Neuronal stem cell (in vitro differentiated cells): ENCODE measurements at regions not wholly inside any gene's neighbourhood (a gene's known extent, or its start where the extent isn't known, plus 50 kb on each side); places are given as distances from the start of the nearest gene placed in this dataset.

Source experiments
- DNase-seq: peaks from one replicate; pipeline ENCODE4 v3.0.0-alpha.2; 2013; ENCODE audit warnings: low spot score
- H2AFZ ChIP-seq: one replicate; pipeline ENCODE4 v1.6.1; 2013; ENCODE audit warnings: mild to moderate bottlenecking, low read length, inconsistent platforms
- H2AK5ac ChIP-seq: 2 replicates; pipeline ENCODE4 v1.6.1; 2013; ENCODE audit warnings: low read depth, mild to moderate bottlenecking, inconsistent platforms, low read length, moderate library complexity, mixed read lengths
- H2BK120ac ChIP-seq: 2 replicates; pipeline ENCODE4 v1.6.1; 2013; ENCODE audit warnings: low read depth, mild to moderate bottlenecking, inconsistent platforms, low read length, moderate library complexity, mixed read lengths
- H2BK12ac ChIP-seq: one replicate; pipeline ENCODE4 v1.6.1; 2013; ENCODE audit warnings: low read length, inconsistent platforms
- H2BK15ac ChIP-seq: 2 replicates; pipeline ENCODE4 v1.6.1; 2013; ENCODE audit warnings: mild to moderate bottlenecking, low read length, inconsistent platforms, mixed read lengths
- H2BK5ac ChIP-seq: one replicate; pipeline ENCODE4 v1.6.1; 2013; ENCODE audit warnings: inconsistent platforms, mild to moderate bottlenecking, low read length, moderate library complexity
- H3K14ac ChIP-seq: one replicate; pipeline ENCODE4 v1.6.1; 2013; ENCODE audit warnings: low read length, inconsistent platforms
- H3K18ac ChIP-seq: 2 replicates; pipeline ENCODE4 v1.6.1; 2013; ENCODE audit warnings: low read length, inconsistent platforms
- H3K23ac ChIP-seq: 2 replicates; pipeline ENCODE4 v1.6.1; 2013; ENCODE audit warnings: low read depth, mild to moderate bottlenecking, mixed read lengths, low read length, inconsistent platforms; ENCODE audit not compliant: poor library complexity
- H3K27ac ChIP-seq: replicated peaks from 3 replicates; pipeline ENCODE4 v1.5.1; 2013; ENCODE audit warnings: low read length, inconsistent platforms
- H3K27me3 ChIP-seq, 3 experiments: 2 replicates each; pipeline ENCODE4 v1.6.1; 2013; ENCODE audit warnings: low read length in 3 of 3, mild to moderate bottlenecking in 2 of 3, inconsistent platforms in 1 of 3, low read depth in 1 of 3, mixed read lengths in 1 of 3, moderate library complexity in 1 of 3; ENCODE audit not compliant: control insufficient read depth in 3 of 3, insufficient read depth in 3 of 3
- H3K36me3 ChIP-seq, 2 donors: replicated peaks in 1 of 2; 2 replicates each; pipeline ENCODE4 v1.6.1; 2013; ENCODE audit warnings: low read length in 2 of 2; ENCODE audit not compliant: control insufficient read depth in 2 of 2, insufficient read depth in 2 of 2
- H3K4ac ChIP-seq: 2 replicates; pipeline ENCODE4 v1.6.1; 2013; ENCODE audit warnings: inconsistent platforms, mild to moderate bottlenecking, low read length, moderate library complexity
- H3K4me1 ChIP-seq, 2 donors: 1 replicate in 1 of 2; 2 replicates in 1 of 2; pipeline ENCODE4 v1.6.1; 2013; ENCODE audit warnings: low read length in 2 of 2, low read depth in 1 of 2; ENCODE audit not compliant: control insufficient read depth in 2 of 2, insufficient read depth in 1 of 2
- H3K4me2 ChIP-seq: one replicate; pipeline ENCODE4 v1.6.1; 2013; ENCODE audit warnings: mild to moderate bottlenecking, low read length, inconsistent platforms; ENCODE audit not compliant: insufficient read depth, poor library complexity, severe bottlenecking
- H3K4me3 ChIP-seq, 2 donors: 2 replicates each; pipeline ENCODE4 v1.5.1; 2013; ENCODE audit warnings: low read length in 2 of 2, mild to moderate bottlenecking in 2 of 2, inconsistent platforms in 1 of 2, moderate library complexity in 1 of 2
- H3K79me1 ChIP-seq: one replicate; pipeline ENCODE4 v1.6.1; 2013; ENCODE audit warnings: low read depth, mild to moderate bottlenecking, inconsistent platforms, low read length, moderate library complexity
- H3K9ac ChIP-seq: one replicate; pipeline ENCODE4 v1.6.1; 2013; ENCODE audit warnings: mild to moderate bottlenecking, low read depth, low read length, inconsistent platforms; ENCODE audit not compliant: poor library complexity
- H3K9me3 ChIP-seq, 2 donors: replicated peaks in 1 of 2; 2 replicates each; pipeline versions ENCODE3 to v1.6.1; 2013; ENCODE audit warnings: low read length in 2 of 2, mild to moderate bottlenecking in 2 of 2, inconsistent platforms in 1 of 2, low read depth in 1 of 2, mixed read lengths in 1 of 2, moderate library complexity in 1 of 2; ENCODE audit not compliant: control insufficient read depth in 2 of 2, insufficient read depth in 1 of 2
- H4K8ac ChIP-seq: one replicate; pipeline ENCODE4 v1.6.1; 2013; ENCODE audit warnings: low read depth, mild to moderate bottlenecking, inconsistent platforms, low read length, moderate library complexity
- H4K91ac ChIP-seq: one replicate; pipeline ENCODE4 v1.6.1; 2013; ENCODE audit warnings: low read length, low read depth, mild to moderate bottlenecking, inconsistent platforms; ENCODE audit not compliant: poor library complexity
- WGBS, 2 donors: extraction: QIAGEN DNeasy Blood & Tissue Kit; methylation state at CpG; one replicate each; pipeline ENCODE4 v1.1.7; 2013; ENCODE audit warnings: missing lambda C conversion rate in 2 of 2, mixed read lengths in 1 of 2; ENCODE audit not compliant: insufficient read length in 2 of 2, insufficient replicate concordance in 1 of 2; ENCODE audit errors: extremely low coverage in 2 of 2; 5-methylcytosine and 5-hydroxymethylcytosine counted together

DNA sequence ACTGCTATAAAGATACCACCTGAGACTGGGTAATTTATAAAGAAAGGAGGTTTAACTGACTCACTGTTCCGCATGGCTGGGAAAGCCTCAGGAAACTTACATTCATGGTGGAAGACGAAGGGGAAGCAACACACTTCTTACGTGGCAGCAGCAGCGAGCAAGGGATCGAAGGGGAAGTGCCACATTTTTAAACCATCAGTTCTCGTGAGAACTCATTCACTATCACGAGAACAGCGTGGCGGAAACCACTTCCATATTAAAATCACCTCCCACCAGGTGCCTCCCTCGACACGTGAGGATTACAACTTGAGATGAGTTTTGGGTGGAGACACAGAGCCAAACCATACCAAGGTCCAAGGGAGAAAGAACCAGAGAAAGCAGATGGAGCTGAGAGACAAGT lies 454.3 kb upstream of the CDH11 start:
- DNase-seq, result no peak
- Histone ChIP-seq H3K4ac (no peak overlapping the region), H3K4me3 (no peak overlapping the region), H3K18ac (no peak overlapping the region), H3K27ac (no peak overlapping the region), H3K79me1 (no peaks in the 10 kb centered on the region), H3K9ac (no peak overlapping the region), H3K27me3 (no peaks in the 10 kb centered on the region), H3K9me3 (no peaks in the 10 kb centered on the region), H3K4me2 (no peak overlapping the region), H2BK5ac (peak overlapping the region; percentile 26), H2BK12ac (no peak overlapping the region), H4K8ac (no peak overlapping the region), H2AK5ac (no peak overlapping the region), H3K4me1 (peaks cover 0 to 7% of the 10 kb centered on the region in 2 donors), H2BK15ac (no peak overlapping the region), H3K36me3 (no peaks in the 10 kb centered on the region), H2BK120ac (no peak overlapping the region), H2AFZ (no peak overlapping the region), H3K14ac (no peak overlapping the region), H4K91ac (no peak overlapping the region), H3K23ac (no peak overlapping the region)
- no CpG with 5 or more reads among the region's 11 CpGs for WGBS, 2 donors

DNA sequence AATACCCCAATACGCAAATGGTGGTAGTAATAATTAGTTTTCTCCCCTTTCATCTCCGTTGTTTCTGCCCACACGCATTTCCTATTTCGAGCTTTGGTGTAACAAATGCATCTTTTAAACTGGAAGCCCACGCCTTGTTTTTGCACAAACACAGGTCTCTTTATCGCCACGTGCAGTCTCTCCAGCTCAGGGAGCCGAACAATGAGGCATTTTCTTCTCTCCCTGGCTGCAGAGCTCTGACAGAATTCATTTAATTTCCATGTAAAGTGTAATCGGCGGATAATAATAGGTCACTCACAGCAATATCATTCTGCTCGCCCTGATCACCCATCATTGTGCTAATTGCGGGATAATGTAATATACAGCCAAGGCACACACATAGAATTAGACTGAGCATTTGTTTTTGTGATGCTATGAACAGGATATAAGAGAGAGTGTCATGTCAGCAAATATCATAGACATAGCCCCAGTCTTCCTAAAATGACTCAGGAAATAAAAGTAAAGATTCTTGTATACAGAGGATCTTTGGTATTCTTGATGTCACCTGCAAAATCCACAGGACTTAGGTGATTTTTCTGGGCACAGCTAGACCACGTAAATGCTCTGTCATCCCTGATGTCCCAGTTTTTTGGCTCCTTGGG lies 452.6 kb upstream of the CDH11 start:
- WGBS, 2 donors, result no CpG with 5 or more reads among the region's 13 CpGs

GRCh38 chr16:65572156-65572555 lies 450.3 kb upstream of the CDH11 start:
- Histone ChIP-seq H3K4me1 (no peaks in the 10 kb centered on the region), H3K27me3 (no peaks in the 10 kb centered on the region), H2BK120ac (no peak overlapping the region), H3K9ac (no peak overlapping the region), H3K23ac (no peak overlapping the region), H3K18ac (no peak overlapping the region), H3K27ac (no peak overlapping the region), H2BK5ac (no peak overlapping the region), H2AFZ (no peak overlapping the region), H3K36me3 (no peaks in the 10 kb centered on the region), H2BK12ac (no peak overlapping the region), H3K4me2 (no peak overlapping the region), H4K8ac (no peak overlapping the region), H3K4me3 (no peak overlapping the region), H2AK5ac (no peak overlapping the region), H4K91ac (no peak overlapping the region), H3K4ac (no peak overlapping the region), H2BK15ac (no peak overlapping the region), H3K14ac (no peak overlapping the region), H3K9me3 (no peaks in the 10 kb centered on the region), H3K79me1 (no peaks in the 10 kb centered on the region)
- WGBS, 2 donors, result no CpG with 5 or more reads among the region's 1 CpG
- DNase-seq, result no peak

More for the DNA sequence above, 452.6 kb upstream of the CDH11 start:
- H2BK12ac ChIP-seq, result no peak overlapping the region
- no peak overlapping the region for H3K23ac ChIP-seq
- H3K18ac ChIP-seq, result no peak overlapping the region
- no peaks in the 10 kb centered on the region for H3K79me1 ChIP-seq
- no peak overlapping the region for H3K4me2 ChIP-seq
- H4K91ac ChIP-seq, result no peak overlapping the region
- no peak overlapping the region for H3K27ac ChIP-seq
- no peak overlapping the region for H3K4me3 ChIP-seq
- H3K4me1 ChIP-seq, result peaks cover 0 to 5% of the 10 kb centered on the region in 2 donors
- no peak overlapping the region for H3K9ac ChIP-seq
- no peak for DNase-seq
- H3K27me3 ChIP-seq, result no peaks in the 10 kb centered on the region
- no peaks in the 10 kb centered on the region for H3K9me3 ChIP-seq
- no peak overlapping the region for H2BK5ac ChIP-seq
- no peak overlapping the region for H2BK15ac ChIP-seq
- no peak overlapping the region for H2AK5ac ChIP-seq
- no peak overlapping the region for H2BK120ac ChIP-seq
- H2AFZ ChIP-seq, result no peak overlapping the region
- H3K14ac ChIP-seq, result no peak overlapping the region
- no peaks in the 10 kb centered on the region for H3K36me3 ChIP-seq
- H3K4ac ChIP-seq, result no peak overlapping the region
- H4K8ac ChIP-seq, result no peak overlapping the region

GRCh38 chr16:65570261-65570660 lies 448.4 kb upstream of the CDH11 start:
- no peak overlapping the region for H2AK5ac ChIP-seq
- H2BK12ac ChIP-seq, result no peak overlapping the region
- H3K27me3 ChIP-seq, result no peaks in the 10 kb centered on the region
- no peak overlapping the region for H2AFZ ChIP-seq
- no peak overlapping the region for H2BK5ac ChIP-seq
- no peak for DNase-seq
- H2BK15ac ChIP-seq, result no peak overlapping the region
- no peak overlapping the region for H4K91ac ChIP-seq
- WGBS, 2 donors, result no CpG with 5 or more reads among the region's 1 CpG
- no peak overlapping the region for H3K27ac ChIP-seq
- no peak overlapping the region for H3K4ac ChIP-seq
- no peaks in the 10 kb centered on the region for H3K4me1 ChIP-seq
- no peaks in the 10 kb centered on the region for H3K36me3 ChIP-seq
- H4K8ac ChIP-seq, result no peak overlapping the region
- H3K79me1 ChIP-seq, result no peaks in the 10 kb centered on the region
- H3K14ac ChIP-seq, result no peak overlapping the region
- H3K4me3 ChIP-seq, result no peak overlapping the region
- no peaks in the 10 kb centered on the region for H3K9me3 ChIP-seq
- no peak overlapping the region for H3K23ac ChIP-seq
- H3K9ac ChIP-seq, result no peak overlapping the region
- no peak overlapping the region for H3K4me2 ChIP-seq
- no peak overlapping the region for H3K18ac ChIP-seq
- H2BK120ac ChIP-seq, result no peak overlapping the region
